Thyroid gland (tissue), 4 donors: ENCODE measurements at regions not wholly inside any gene's neighbourhood (a gene's known extent, or its start where the extent isn't known, plus 50 kb on each side); places are given as distances from the start of the nearest gene placed in this dataset.

Experiments used
- DNase-seq, 2 donors: peaks; one replicate each; pipeline ENCODE4 v3.0.0-alpha.2; 2019
- H3K27ac ChIP-seq, 3 donors: fragments of 200-600 bp; sonication (generic); 1 replicate in 2 of 3; 2 replicates in 1 of 3; pipeline ENCODE4 v1.5.1; 2016 to 2019; ENCODE audit warnings: mild to moderate bottlenecking in 1 of 3, moderate library complexity in 1 of 3
- H3K27me3 ChIP-seq: fragments of 200-600 bp; sonication (generic); one replicate; pipeline ENCODE4 v1.5.1; 2019
- H3K36me3 ChIP-seq, 2 donors: fragments of 200-600 bp; sonication (generic); one replicate each; pipeline ENCODE4 v1.5.1; 2016 to 2019
- H3K4me1 ChIP-seq, 2 donors: fragments of 200-600 bp; sonication (generic); one replicate each; pipeline ENCODE4 v1.5.1; 2017 to 2019
- H3K4me3 ChIP-seq, 3 donors: fragments of 200-600 bp; sonication (generic); replicated peaks in 1 of 3; 1 replicate in 2 of 3; 2 replicates in 1 of 3; pipeline ENCODE4 v1.5.1; 2016; ENCODE audit warnings: mild to moderate bottlenecking in 1 of 3
- H3K9me3 ChIP-seq: fragments of 200-600 bp; sonication (generic); one replicate; pipeline ENCODE4 v1.5.1; 2017
- POLR2A ChIP-seq, 2 donors: fragments of 450-650 bp; IDR thresholded peaks; one replicate each; pipeline ENCODE4 v1.6.1; 2017; ENCODE audit warnings: antibody characterized with exemption in 2 of 2, mild to moderate bottlenecking in 2 of 2, moderate library complexity in 1 of 2
- WGBS, 2 donors: methylation state at CpG; one replicate each; pipeline ENCODE4 v1.1.5; 2017; 5-methylcytosine and 5-hydroxymethylcytosine counted together
- intact Hi-C: fragments of 100-400 bp; cut with DNase I; formaldehyde crosslinking; loops from one replicate; pipeline ENCODE4 v1.15.1; 2023
- TF ChIP-seq, protein P1 (sequence below), 6 experiments: fragments of 200-600 bp in 3 of 6; fragments of 450-650 bp in 3 of 6; sonication (generic) in 3 of 6; IDR thresholded peaks; one replicate each; pipeline ENCODE4 v1.5.1; 2016 to 2019; ENCODE audit warnings: antibody characterized with exemption in 6 of 6, mild to moderate bottlenecking in 2 of 6, inconsistent platforms in 1 of 6, moderate library complexity in 1 of 6

DNA sequence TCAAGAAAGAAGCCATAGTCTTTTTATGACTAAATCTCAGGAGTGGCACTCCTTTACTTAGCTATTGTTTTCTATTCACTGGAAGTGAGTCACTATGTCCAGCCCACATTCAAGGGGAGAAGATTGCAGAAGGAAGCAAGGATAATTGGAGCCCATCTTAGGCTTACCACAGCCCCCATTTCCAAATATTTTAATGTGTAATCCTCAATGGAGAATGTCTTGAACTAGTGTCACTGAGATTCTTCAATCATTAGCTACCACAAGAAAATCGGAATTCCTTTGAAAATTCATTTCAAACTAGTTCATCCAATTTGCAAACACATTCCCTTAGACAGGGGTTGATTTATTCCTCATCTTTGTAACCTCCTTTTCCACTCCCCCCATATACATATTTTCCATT, 84.7 kb downstream of the DLEU7 start:
- H3K27me3 ChIP-seq: no peaks in the 10 kb centered on the region

DNA sequence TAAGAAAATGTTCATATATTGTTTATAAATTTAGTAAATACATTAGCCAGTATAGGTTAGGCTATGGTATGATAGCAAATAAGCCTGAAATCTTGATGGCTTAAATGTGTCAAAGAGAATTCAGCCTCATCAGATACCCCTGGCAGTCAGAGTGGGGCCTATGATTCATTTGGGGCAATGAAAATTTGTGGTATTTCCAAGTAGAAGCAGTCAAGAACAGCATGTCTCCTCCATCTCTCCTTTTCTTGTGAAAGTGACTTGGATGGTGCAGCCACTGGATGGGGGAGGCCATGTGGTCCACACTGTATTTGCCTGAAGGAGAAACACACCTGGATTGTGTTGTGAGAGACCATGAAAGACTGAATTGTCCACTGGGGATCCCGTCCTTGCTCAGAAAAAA, 82.7 kb downstream of the DLEU7 start:
- H3K4me1 ChIP-seq: no peaks in the 10 kb centered on the region
- no peak overlapping the region for H3K4me3 ChIP-seq
- no peak for DNase-seq
- no peaks in the 10 kb centered on the region for H3K9me3 ChIP-seq
- no peak overlapping the region for H3K27ac ChIP-seq
- no peaks in the 10 kb centered on the region for H3K36me3 ChIP-seq
- intact Hi-C loops: no loop called here
- WGBS, 2 donors: 88 to 93% methylated on average over 1 of the region's 1 CpG
- no peak for TF ChIP-seq POLR2A (IDR thresholded peaks at IDR 0.05)
- TF ChIP-seq, protein P1, sequence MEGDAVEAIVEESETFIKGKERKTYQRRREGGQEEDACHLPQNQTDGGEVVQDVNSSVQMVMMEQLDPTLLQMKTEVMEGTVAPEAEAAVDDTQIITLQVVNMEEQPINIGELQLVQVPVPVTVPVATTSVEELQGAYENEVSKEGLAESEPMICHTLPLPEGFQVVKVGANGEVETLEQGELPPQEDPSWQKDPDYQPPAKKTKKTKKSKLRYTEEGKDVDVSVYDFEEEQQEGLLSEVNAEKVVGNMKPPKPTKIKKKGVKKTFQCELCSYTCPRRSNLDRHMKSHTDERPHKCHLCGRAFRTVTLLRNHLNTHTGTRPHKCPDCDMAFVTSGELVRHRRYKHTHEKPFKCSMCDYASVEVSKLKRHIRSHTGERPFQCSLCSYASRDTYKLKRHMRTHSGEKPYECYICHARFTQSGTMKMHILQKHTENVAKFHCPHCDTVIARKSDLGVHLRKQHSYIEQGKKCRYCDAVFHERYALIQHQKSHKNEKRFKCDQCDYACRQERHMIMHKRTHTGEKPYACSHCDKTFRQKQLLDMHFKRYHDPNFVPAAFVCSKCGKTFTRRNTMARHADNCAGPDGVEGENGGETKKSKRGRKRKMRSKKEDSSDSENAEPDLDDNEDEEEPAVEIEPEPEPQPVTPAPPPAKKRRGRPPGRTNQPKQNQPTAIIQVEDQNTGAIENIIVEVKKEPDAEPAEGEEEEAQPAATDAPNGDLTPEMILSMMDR (IDR thresholded peaks at IDR 0.05): no peak
- no peaks in the 10 kb centered on the region for H3K27me3 ChIP-seq

More for the DNA sequence above, 84.7 kb downstream of the DLEU7 start:
- WGBS, 2 donors: 96 to 100% methylated on average over 1 of the region's 1 CpG
- TF ChIP-seq, protein P1 (IDR thresholded peaks at IDR 0.05): no peak
- TF ChIP-seq POLR2A (IDR thresholded peaks at IDR 0.05): no peak
- H3K27ac ChIP-seq: no peak overlapping the region
- no peaks in the 10 kb centered on the region for H3K36me3 ChIP-seq
- DNase-seq: no peak
- intact Hi-C loops: no loop called here
- H3K4me3 ChIP-seq: no peak overlapping the region
- no peaks in the 10 kb centered on the region for H3K4me1 ChIP-seq
- H3K9me3 ChIP-seq: no peaks in the 10 kb centered on the region

DNA sequence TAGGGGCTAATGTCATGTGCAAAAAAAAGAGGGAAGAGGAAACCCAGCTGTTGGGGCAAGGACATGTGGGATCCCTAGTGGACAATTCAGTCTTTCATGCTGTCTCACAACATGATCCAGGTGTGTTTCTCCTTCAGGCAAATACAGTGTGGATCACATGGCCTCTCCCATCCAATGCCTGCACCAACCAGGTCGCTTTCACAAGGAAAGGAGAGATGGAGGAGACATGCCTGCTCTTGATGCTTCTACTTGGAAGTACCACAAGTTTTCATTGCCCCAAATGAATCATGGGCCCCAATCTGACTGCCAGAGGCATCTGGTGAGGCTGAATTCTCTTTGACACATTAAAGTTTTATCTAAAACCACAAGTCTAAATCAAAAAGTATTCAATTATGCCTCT, 82.1 kb downstream of the DLEU7 start:
- intact Hi-C loops: no loop called here
- H3K9me3 ChIP-seq: no peaks in the 10 kb centered on the region
- no peak overlapping the region for H3K4me3 ChIP-seq
- no peaks in the 10 kb centered on the region for H3K36me3 ChIP-seq
- no peak for DNase-seq
- no peaks in the 10 kb centered on the region for H3K4me1 ChIP-seq
- no peak overlapping the region for H3K27ac ChIP-seq
- TF ChIP-seq, protein P1 (IDR thresholded peaks at IDR 0.05): no peak
- no peak for TF ChIP-seq POLR2A (IDR thresholded peaks at IDR 0.05)
- WGBS, 2 donors: 78 to 100% methylated on average over 1 of the region's 1 CpG
- no peaks in the 10 kb centered on the region for H3K27me3 ChIP-seq

DNA sequence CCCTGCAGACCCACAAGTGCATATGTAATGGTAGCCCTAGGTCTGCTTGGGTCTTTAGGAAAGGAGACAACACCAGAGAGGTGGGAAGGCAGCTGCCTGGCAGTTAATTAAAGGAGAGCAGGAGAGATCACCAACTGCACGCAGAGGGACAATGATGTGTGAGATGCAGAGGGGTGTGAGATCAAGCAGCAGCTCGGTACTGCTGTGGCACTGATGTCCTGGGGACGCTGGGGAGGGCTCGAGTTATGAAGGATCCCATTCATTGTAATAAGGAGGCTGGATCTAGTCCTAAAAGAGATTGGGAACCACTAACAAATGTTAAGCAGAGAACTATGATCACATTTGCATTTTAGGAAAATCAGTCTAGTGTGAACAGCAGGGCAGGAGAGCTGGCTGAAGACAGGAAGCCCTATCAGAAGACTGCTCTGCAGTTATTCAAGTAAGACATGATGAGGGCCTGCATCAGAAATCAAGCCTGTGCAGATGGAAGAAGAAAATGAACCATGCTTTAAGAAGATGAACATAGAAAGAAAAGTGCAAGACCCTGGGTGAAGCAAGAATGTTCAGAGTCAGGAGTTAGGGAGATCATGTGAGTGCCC, 80.4 kb downstream of the DLEU7 start:
- WGBS, 2 donors: 83 to 86% methylated on average over 4 of the region's 4 CpGs
- no peak for DNase-seq
- H3K27me3 ChIP-seq: no peaks in the 10 kb centered on the region
- no peak overlapping the region for H3K27ac ChIP-seq
- no peaks in the 10 kb centered on the region for H3K36me3 ChIP-seq
- TF ChIP-seq, protein P1 (IDR thresholded peaks at IDR 0.05): no peak
- TF ChIP-seq POLR2A (IDR thresholded peaks at IDR 0.05): no peak
- no peaks in the 10 kb centered on the region for H3K4me1 ChIP-seq
- H3K4me3 ChIP-seq: no peak overlapping the region
- H3K9me3 ChIP-seq: no peaks in the 10 kb centered on the region
- intact Hi-C loops: no loop called here

DNA sequence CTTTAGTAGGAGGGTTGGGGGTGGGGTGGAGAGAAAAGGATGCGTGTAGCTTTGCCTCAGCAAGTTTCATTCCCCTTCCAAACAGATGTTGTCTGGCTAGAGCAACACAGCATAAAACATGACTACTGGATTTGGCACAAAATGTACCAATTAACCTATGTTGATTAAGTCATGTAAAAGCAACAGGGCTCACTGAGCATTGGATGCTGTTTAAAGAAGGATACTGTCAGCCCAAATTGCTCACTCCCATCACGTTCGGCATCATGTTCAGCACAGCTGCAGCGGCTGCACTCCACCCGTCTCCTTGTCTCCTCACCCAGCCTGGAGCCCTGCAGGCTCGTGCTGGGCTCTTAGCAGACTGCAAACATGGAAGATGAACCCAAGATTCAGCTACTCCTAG, 77.5 kb downstream of the DLEU7 start:
- TF ChIP-seq POLR2A (IDR thresholded peaks at IDR 0.05): no peak
- TF ChIP-seq, protein P1 (IDR thresholded peaks at IDR 0.05): no peak
- WGBS, 2 donors: 86 to 89% methylated on average over 6 of the region's 6 CpGs
- no peaks in the 10 kb centered on the region for H3K4me1 ChIP-seq
- H3K27ac ChIP-seq: no peak overlapping the region
- no peaks in the 10 kb centered on the region for H3K27me3 ChIP-seq
- H3K36me3 ChIP-seq: no peaks in the 10 kb centered on the region
- H3K4me3 ChIP-seq: no peak overlapping the region
- no peaks in the 10 kb centered on the region for H3K9me3 ChIP-seq
- intact Hi-C loops: no loop called here
- no peak for DNase-seq
